ENCODE measurements at regions not wholly inside any gene's neighbourhood (a gene's known extent, or its start where the extent isn't known, plus 50 kb on each side); places are given as distances from the start of the nearest gene placed in this dataset.

DNA sequence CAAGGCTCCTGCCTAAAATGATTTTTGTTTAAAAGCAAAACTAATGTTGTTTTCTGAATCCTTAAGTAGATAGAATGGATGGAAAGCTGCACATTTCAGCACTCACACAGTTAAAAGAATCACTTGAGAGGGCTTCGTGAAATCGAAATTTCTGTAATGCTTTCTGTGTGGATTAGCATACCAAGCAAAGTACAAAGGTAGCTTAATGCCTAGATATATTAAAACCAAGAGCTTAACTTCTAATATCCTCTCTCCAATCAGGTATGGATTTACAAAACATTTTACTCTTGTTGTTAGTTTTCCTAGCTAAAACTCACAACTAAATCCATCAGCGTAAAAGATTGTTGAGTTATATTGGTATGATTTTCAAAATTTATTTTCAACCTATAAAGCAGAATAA is 378.8 kb upstream of the PRMT6 start:
- Histone ChIP-seq H3K27me3 (replicated peaks; ENCODE audit: control insufficient read depth, insufficient read depth, low read length) (no peaks in the 10 kb centered on the region), H3K36me3 (ENCODE audit: control insufficient read depth, insufficient read depth, low read length) (no peaks in the 10 kb centered on the region), H3K4me3 (replicated peaks; ENCODE audit: low read depth, low read length) (no peak overlapping the region)
- no peak for DNase-seq (ENCODE audit: extremely low read depth, insufficient read length)
- TF ChIP-seq, protein P1, sequence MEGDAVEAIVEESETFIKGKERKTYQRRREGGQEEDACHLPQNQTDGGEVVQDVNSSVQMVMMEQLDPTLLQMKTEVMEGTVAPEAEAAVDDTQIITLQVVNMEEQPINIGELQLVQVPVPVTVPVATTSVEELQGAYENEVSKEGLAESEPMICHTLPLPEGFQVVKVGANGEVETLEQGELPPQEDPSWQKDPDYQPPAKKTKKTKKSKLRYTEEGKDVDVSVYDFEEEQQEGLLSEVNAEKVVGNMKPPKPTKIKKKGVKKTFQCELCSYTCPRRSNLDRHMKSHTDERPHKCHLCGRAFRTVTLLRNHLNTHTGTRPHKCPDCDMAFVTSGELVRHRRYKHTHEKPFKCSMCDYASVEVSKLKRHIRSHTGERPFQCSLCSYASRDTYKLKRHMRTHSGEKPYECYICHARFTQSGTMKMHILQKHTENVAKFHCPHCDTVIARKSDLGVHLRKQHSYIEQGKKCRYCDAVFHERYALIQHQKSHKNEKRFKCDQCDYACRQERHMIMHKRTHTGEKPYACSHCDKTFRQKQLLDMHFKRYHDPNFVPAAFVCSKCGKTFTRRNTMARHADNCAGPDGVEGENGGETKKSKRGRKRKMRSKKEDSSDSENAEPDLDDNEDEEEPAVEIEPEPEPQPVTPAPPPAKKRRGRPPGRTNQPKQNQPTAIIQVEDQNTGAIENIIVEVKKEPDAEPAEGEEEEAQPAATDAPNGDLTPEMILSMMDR (IDR thresholded peaks at IDR 0.05; ENCODE audit: insufficient read depth, low read length, poor library complexity, severe bottlenecking), result no peak

DNA sequence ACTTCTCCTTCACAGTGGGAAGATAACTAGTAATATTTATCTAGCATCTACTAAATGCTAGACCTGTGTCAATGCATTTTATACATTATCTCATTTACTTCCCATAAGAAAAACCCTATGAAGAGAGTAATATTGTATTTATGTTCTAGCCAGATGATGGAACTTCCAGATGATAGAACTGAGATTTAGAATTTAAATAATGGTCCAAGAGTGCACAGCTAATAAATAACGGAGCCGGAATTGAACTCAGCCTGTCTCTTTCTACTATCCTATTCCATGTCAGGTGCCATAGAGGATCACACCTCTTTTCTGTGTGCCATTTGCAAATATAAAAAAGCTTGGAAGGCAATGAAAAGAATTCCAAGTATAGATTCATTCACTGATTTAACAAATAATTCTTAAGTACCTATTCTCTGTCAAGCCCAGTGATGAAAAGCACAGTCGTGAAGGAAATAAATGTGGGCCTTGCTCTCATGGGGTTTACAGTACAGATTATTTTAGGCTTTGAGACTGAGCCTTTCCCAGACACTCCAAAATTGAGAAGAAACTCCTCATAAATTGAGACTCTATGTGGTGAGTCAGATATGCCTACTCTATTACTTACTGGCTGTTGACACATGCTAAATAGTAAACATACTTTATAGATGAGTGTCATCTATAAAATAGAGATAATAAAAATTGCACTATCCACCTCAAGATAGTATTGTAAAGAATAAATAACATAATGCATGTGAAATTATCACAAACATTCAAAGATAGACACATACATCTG is 378.0 kb upstream of the PRMT6 start:
- DNase-seq (ENCODE audit: extremely low read depth, insufficient read length), result no peak
- H3K36me3 ChIP-seq (ENCODE audit: control insufficient read depth, insufficient read depth, low read length), result no peaks in the 10 kb centered on the region
- H3K4me3 ChIP-seq (replicated peaks; ENCODE audit: low read depth, low read length), result no peak overlapping the region
- TF ChIP-seq, protein P1 (IDR thresholded peaks at IDR 0.05; ENCODE audit: insufficient read depth, low read length, poor library complexity, severe bottlenecking), result no peak
- no peaks in the 10 kb centered on the region for H3K27me3 ChIP-seq (replicated peaks; ENCODE audit: control insufficient read depth, insufficient read depth, low read length)

DNA sequence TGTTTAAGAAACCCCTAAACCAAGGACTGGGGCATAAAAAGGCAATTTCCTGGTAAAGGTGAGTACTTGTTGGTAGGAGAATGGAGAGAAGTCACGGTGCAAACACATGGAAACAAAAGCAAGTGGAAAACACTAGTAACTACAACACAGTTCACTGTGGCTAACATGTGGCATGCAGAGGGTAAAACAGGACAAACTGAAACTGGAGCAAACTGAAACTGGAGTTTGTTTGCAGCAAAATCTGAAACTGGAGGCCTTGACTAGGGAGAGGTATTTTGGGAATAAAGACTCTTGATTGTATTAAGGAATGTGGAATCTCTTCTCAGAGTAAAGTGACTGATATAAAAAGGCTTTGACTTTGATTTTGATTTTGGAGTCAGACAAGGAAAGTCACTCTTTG is 376.3 kb upstream of the PRMT6 start:
- H3K36me3 ChIP-seq (ENCODE audit: control insufficient read depth, insufficient read depth, low read length), result no peaks in the 10 kb centered on the region
- no peaks in the 10 kb centered on the region for H3K27me3 ChIP-seq (replicated peaks; ENCODE audit: control insufficient read depth, insufficient read depth, low read length)
- TF ChIP-seq, protein P1 (IDR thresholded peaks at IDR 0.05; ENCODE audit: insufficient read depth, low read length, poor library complexity, severe bottlenecking), result no peak
- no peak for DNase-seq (ENCODE audit: extremely low read depth, insufficient read length)
- H3K4me3 ChIP-seq (replicated peaks; ENCODE audit: low read depth, low read length), result no peak overlapping the region

DNA sequence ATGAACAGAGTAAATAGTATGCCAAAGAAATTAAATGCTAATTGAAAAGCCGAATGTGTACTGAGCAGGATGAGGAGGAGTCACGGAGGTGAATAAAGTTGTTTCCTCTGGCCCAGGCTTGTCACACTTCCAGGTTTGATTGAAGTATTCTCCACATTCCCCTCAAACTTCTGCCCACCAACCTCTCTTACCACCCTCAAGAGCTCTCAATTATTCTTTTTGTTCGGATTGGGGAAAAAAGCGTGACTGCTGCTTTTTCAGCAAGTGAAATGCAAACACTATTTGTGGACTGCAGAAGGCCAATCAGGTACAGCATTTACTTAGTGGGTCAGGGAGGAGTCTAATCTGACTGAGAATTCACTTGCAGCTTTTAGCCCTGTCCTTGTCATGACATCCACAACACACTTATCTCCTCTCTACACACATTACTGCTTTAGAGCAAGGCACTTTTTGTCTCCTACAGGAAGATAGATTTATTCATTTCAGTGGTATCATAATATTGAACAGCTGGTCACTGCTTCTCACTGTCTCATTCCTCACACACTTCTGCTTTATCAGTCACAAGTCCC is 375.6 kb upstream of the PRMT6 start:
- TF ChIP-seq, protein P1 (IDR thresholded peaks at IDR 0.05; ENCODE audit: insufficient read depth, low read length, poor library complexity, severe bottlenecking), result no peak
- no peak for DNase-seq (ENCODE audit: extremely low read depth, insufficient read length)
- Histone ChIP-seq H3K36me3 (ENCODE audit: control insufficient read depth, insufficient read depth, low read length) (no peaks in the 10 kb centered on the region), H3K4me3 (replicated peaks; ENCODE audit: low read depth, low read length) (no peak overlapping the region), H3K27me3 (replicated peaks; ENCODE audit: control insufficient read depth, insufficient read depth, low read length) (no peaks in the 10 kb centered on the region)

DNA sequence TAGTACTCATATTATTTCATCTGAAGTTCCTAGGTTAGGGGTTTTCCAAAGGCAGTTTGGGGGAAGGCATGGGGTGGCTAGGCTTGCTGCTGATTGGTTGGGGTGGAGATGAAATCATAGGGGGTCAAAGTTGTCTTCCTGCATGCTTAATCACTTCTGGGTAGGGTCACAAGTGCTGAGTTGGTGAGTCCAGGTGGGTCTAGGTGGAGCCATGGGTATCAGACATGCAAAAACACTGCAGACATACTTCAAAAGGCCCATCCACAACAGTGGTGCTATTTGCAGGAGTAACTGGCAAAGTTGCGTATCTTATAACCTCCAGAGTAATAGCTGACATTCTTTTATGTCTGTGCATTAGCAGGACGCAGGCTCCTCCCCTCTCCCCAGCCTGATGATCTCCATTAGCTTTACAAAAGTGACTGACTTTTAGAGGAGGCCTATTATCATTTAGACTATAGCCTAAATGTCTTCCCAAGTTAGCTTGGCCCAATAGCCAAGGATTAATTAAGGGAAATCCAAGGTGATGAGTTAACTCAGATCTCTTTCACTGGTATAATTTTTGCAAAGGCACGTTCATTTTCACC is 374.4 kb upstream of the PRMT6 start:
- Histone ChIP-seq H3K27me3 (replicated peaks; ENCODE audit: control insufficient read depth, insufficient read depth, low read length) (no peaks in the 10 kb centered on the region), H3K4me3 (replicated peaks; ENCODE audit: low read depth, low read length) (no peak overlapping the region), H3K36me3 (ENCODE audit: control insufficient read depth, insufficient read depth, low read length) (no peaks in the 10 kb centered on the region)
- DNase-seq (ENCODE audit: extremely low read depth, insufficient read length), result no peak
- TF ChIP-seq, protein P1 (IDR thresholded peaks at IDR 0.05; ENCODE audit: insufficient read depth, low read length, poor library complexity, severe bottlenecking), result no peak
